GM12878 (cell line): ENCODE measurements at regions not wholly inside any gene's neighbourhood (a gene's known extent, or its start where the extent isn't known, plus 50 kb on each side); places are given as distances from the start of the nearest gene placed in this dataset.

ENCODE experiments used
- ATAC-seq: fragments of 200-7000 bp; cut with Tn5 transposase; 3 replicates; pipeline ENCODE4 v1.9.1; 2020; ENCODE audit warnings: mild to moderate bottlenecking, moderate library complexity
- BruUV-seq: library from RNA; stranded (reverse); fragments of 400-500 nt; replicated peaks from 2 replicates; lab custom pipeline; 2021; lab: Mats Ljungman, UMichigan
- CTCF ChIA-PET: fragments of 300-600 bp; sonication (Branson Sonifier 250); formaldehyde crosslinking; extraction: SDS; loops from one replicate; lab custom pipeline; 2021; ENCODE audit warnings: inconsistent platforms; lab: Yijun Ruan, JAX
- POLR2A ChIA-PET: fragments of 350-600 bp; formaldehyde crosslinking; extraction: SDS; loops from one replicate; lab custom pipeline; 2021; ENCODE audit warnings: inconsistent platforms; lab: Charles Lee
- RAD21 ChIA-PET: fragments of 300-600 bp; sonication (Branson Sonifier 250); formaldehyde crosslinking; loops from one replicate; lab custom pipeline; 2023; ENCODE audit warnings: antibody characterized with exemption; ENCODE audit not compliant: unreplicated experiment; lab: Charles Lee
- SMC1A ChIA-PET: fragments of 300-600 bp; sonication (Branson Sonifier 250); formaldehyde crosslinking; loops from one replicate; lab custom pipeline; 2023; ENCODE audit not compliant: unreplicated experiment, uncharacterized antibody; lab: Charles Lee
- DNase-seq: peaks from one replicate; pipeline ENCODE4 v3.0.0-alpha.2; 2011; ENCODE audit warnings: low read depth, low spot score
- FAIRE-seq: peaks from 3 replicates; lab custom pipeline; 2011; peaks lifted over from hg19 to GRCh38; lab: Jason Lieb, UNC
- H2AFZ ChIP-seq: 2 replicates; pipeline ENCODE4 v1.6.0; 2011; ENCODE audit warnings: low read depth, low read length, control low read depth; ENCODE audit not compliant: control insufficient read depth
- H3K27ac ChIP-seq: 2 replicates; pipeline ENCODE4 v1.5.1; 2011; ENCODE audit warnings: control low read depth; ENCODE audit not compliant: control insufficient read depth, insufficient read depth
- H3K27me3 ChIP-seq, 2 experiments: replicated peaks in 1 of 2; 2 replicates each; pipeline versions ENCODE4 v1.6.0 to v1.6.1; 2011; ENCODE audit warnings: low read length in 1 of 2; ENCODE audit not compliant: control insufficient read depth in 2 of 2, insufficient read depth in 2 of 2
- H3K36me3 ChIP-seq, 2 experiments: 2 replicates each; pipeline ENCODE4 v1.5.1; 2011; ENCODE audit warnings: low read length in 1 of 2; ENCODE audit not compliant: control insufficient read depth in 2 of 2, insufficient read depth in 2 of 2
- H3K4me1 ChIP-seq: 2 replicates; pipeline ENCODE4 v1.6.1; 2011; ENCODE audit warnings: mild to moderate bottlenecking, low read length, moderate library complexity, mixed read lengths; ENCODE audit not compliant: control insufficient read depth, insufficient read depth
- H3K4me2 ChIP-seq: 2 replicates; pipeline ENCODE4 v1.6.0; 2011; ENCODE audit warnings: control low read depth; ENCODE audit not compliant: control insufficient read depth, insufficient read depth
- H3K4me3 ChIP-seq: fragments of 200-600 bp; sonication (generic); 2 replicates; pipeline ENCODE4 v1.5.1; 2016
- H3K79me2 ChIP-seq: 2 replicates; pipeline ENCODE4 v1.6.0; 2011; ENCODE audit warnings: low read length; ENCODE audit not compliant: control insufficient read depth, insufficient read depth
- H3K9ac ChIP-seq: 2 replicates; pipeline ENCODE4 v1.8.0; 2011; ENCODE audit warnings: low read length, control low read depth, mixed read lengths; ENCODE audit not compliant: control insufficient read depth, insufficient read depth
- H3K9me3 ChIP-seq: replicated peaks from 3 replicates; pipeline ENCODE4 v1.5.1; 2011; ENCODE audit warnings: mild to moderate bottlenecking, low read length; ENCODE audit not compliant: control insufficient read depth, insufficient read depth
- H4K20me1 ChIP-seq: 2 replicates; pipeline ENCODE4 v1.6.0; 2011; ENCODE audit not compliant: control insufficient read depth, insufficient read depth
- BCLAF1 ChIP-seq: fragments of 450-650 bp; IDR thresholded peaks from 2 replicates; pipeline ENCODE4 v1.6.1; 2017; ENCODE audit warnings: antibody characterized with exemption, mild to moderate bottlenecking, moderate library complexity
- PAX8 ChIP-seq: fragments of 450-650 bp; IDR thresholded peaks from 2 replicates; pipeline ENCODE4 v1.6.1; 2017; ENCODE audit warnings: mild to moderate bottlenecking, moderate library complexity
- POU2F2 ChIP-seq: IDR thresholded peaks from 3 replicates; pipeline ENCODE4 v1.6.1; 2011; ENCODE audit warnings: low read depth, mild to moderate bottlenecking, low read length, borderline replicate concordance
- RAD21 ChIP-seq: IDR thresholded peaks from 2 replicates; pipeline ENCODE4 v1.6.1; 2011; ENCODE audit warnings: mild to moderate bottlenecking, low read depth, low read length, moderate library complexity; ENCODE audit not compliant: insufficient read depth
- TBL1XR1 ChIP-seq: IDR thresholded peaks from 2 replicates; pipeline ENCODE4 v1.6.1; 2012; ENCODE audit warnings: low read depth, low read length, improper control_type of control experiment
- WGBS: methylation state at CpG from one replicate; pipeline ENCODE4 v1.1.6; 2016; ENCODE audit warnings: low lambda C conversion rate; ENCODE audit not compliant: insufficient replicate concordance, insufficient coverage; ENCODE audit errors: missing lambda C conversion rate; 5-methylcytosine and 5-hydroxymethylcytosine counted together
- in situ Hi-C: fragments of 300-500 bp; cut with MboI; formaldehyde crosslinking; loops from 9 replicates; pipeline ENCODE4 v1.14.3; 2018; ENCODE audit warnings: mixed read lengths
- intact Hi-C: fragments of 100-400 bp; cut with micrococcal nuclease; formaldehyde crosslinking; loops from one replicate; pipeline ENCODE4 v1.14.2; 2022; ENCODE audit not compliant: unreplicated experiment
- TF ChIP-seq, protein P1 (sequence below): fragments of 450-650 bp; IDR thresholded peaks from 2 replicates; pipeline ENCODE4 v1.6.1; 2017; ENCODE audit warnings: mild to moderate bottlenecking, low read depth, inconsistent platforms; ENCODE audit not compliant: poor library complexity, severe bottlenecking

GRCh38 chr4:141375855-141376254 is 155.2 kb downstream of the ZNF330 start:
- in situ Hi-C loops: no loop called here
- ChIA-PET RAD21 (no interaction called here), CTCF (no interaction called here), POLR2A (no interaction called here), SMC1A (interaction anchor here (1.4 kb wide), 1 partner anchor 16 kb away, joined by 4 read pairs; no protein-coding TSS in a partner anchor)
- TF ChIP-seq PAX8 (no peak), RAD21 (peak; percentile 22; the same call in 1 of the 2 replicates)
- no peaks in the 10 kb centered on the region for H3K36me3 ChIP-seq
- WGBS: 29% methylated on average over 2 of the region's 2 CpGs
- DNase-seq: no peak
- no peak overlapping the region for H3K27ac ChIP-seq
- peaks cover 4% of the 10 kb centered on the region; the same call in 1 of the 2 replicates for H3K4me1 ChIP-seq
- no peak overlapping the region for H3K4me2 ChIP-seq
- H4K20me1 ChIP-seq: no peaks in the 10 kb centered on the region
- H3K79me2 ChIP-seq: no peaks in the 10 kb centered on the region
- no TSS peak for BruUV-seq
- intact Hi-C loops: no loop called here
- H3K9ac ChIP-seq: no peak overlapping the region
- H2AFZ ChIP-seq: no peak overlapping the region
- no peak for ATAC-seq
- no peak overlapping the region for H3K4me3 ChIP-seq
- no peak for FAIRE-seq
- no peaks in the 10 kb centered on the region; the same call in 2 of the 3 replicates for H3K9me3 ChIP-seq
- no peaks in the 10 kb centered on the region for H3K27me3 ChIP-seq

DNA sequence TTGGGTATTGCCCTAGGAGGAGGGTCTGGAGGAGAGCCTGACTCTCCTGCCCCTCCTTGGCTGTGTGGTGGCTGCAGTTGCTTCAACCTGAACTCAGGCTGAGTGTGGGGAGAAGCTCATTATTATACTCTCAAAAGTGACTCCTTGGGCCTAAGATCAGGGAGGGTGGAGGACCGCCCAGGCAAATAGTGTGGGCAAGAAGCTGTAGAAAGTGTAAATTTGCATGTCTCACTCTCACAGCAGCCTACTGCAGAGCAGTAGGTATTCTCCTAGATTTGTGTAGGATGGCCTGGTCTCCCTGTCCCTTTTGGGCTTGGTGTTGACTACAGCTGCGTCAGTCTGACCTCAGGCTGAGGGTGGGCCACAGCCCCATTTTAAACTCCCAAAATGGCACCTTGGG is 156.1 kb downstream of the ZNF330 start:
- no peak overlapping the region for H2AFZ ChIP-seq
- FAIRE-seq: no peak
- no peak overlapping the region for H3K4me3 ChIP-seq
- intact Hi-C loops (no loop called here), in situ Hi-C loops (no loop called here)
- H3K4me1 ChIP-seq: peaks cover 4% of the 10 kb centered on the region; the same call in 1 of the 2 replicates
- DNase-seq: no peak
- no peak overlapping the region for H3K4me2 ChIP-seq
- no TSS peak for BruUV-seq
- ChIA-PET RAD21 (no interaction called here), POLR2A (no interaction called here), SMC1A (no interaction called here), CTCF (no interaction called here)
- no peak overlapping the region for H3K27ac ChIP-seq
- no peak overlapping the region for H3K9ac ChIP-seq
- TF ChIP-seq BCLAF1 (no peak), POU2F2 (peak; percentile 36; the same call in 1 of the 3 replicates), TBL1XR1 (no peak)
- TF ChIP-seq, protein P1, sequence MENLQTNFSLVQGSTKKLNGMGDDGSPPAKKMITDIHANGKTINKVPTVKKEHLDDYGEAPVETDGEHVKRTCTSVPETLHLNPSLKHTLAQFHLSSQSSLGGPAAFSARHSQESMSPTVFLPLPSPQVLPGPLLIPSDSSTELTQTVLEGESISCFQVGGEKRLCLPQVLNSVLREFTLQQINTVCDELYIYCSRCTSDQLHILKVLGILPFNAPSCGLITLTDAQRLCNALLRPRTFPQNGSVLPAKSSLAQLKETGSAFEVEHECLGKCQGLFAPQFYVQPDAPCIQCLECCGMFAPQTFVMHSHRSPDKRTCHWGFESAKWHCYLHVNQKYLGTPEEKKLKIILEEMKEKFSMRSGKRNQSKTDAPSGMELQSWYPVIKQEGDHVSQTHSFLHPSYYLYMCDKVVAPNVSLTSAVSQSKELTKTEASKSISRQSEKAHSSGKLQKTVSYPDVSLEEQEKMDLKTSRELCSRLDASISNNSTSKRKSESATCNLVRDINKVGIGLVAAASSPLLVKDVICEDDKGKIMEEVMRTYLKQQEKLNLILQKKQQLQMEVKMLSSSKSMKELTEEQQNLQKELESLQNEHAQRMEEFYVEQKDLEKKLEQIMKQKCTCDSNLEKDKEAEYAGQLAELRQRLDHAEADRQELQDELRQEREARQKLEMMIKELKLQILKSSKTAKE: no peak
- H3K9me3 ChIP-seq: no peaks in the 10 kb centered on the region; the same call in 2 of the 3 replicates
- 20% methylated on average over 2 of the region's 2 CpGs for WGBS
- H3K36me3 ChIP-seq: no peaks in the 10 kb centered on the region
- no peaks in the 10 kb centered on the region for H4K20me1 ChIP-seq
- H3K79me2 ChIP-seq: no peaks in the 10 kb centered on the region
- no peaks in the 10 kb centered on the region for H3K27me3 ChIP-seq
- ATAC-seq: peak; percentile 39; the same call in 2 of the 3 replicates
